ENCODE measurements at regions not wholly inside any gene's neighbourhood (a gene's known extent, or its start where the extent isn't known, plus 50 kb on each side); places are given as distances from the start of the nearest gene placed in this dataset.

DNA sequence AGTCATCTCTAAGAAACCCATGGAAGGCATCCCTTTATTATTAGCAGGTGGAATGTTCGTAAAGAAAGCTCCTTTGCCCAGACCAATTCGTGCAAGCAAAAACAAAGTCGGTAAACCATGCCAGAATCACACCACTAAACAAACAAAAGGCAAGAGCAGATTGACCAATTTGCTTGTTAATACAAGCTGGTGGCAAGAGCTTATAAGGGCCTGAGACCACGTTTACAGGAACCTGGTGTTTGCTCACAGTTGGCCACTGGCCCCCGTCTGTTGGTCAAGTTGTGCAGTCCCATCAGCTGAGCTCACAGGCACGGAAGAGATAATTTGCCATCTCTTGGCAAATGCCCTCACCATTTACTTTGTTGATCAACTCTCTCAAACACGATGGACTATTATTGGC, 342.2 kb upstream of the MKI67 start:
- TF ChIP-seq EP300 (IDR thresholded peaks at IDR 0.05; ENCODE audit: borderline replicate concordance in 1 of 2, low read depth in 1 of 2, low read length in 1 of 2) (no peak), NRF1 (IDR thresholded peaks at IDR 0.05; ENCODE audit: low read depth, low read length) (no peak), RCOR1 (IDR thresholded peaks at IDR 0.05; ENCODE audit: low read length) (no peak), RFX5 (IDR thresholded peaks at IDR 0.05; ENCODE audit: low read length) (no peak), TCF12 (IDR thresholded peaks at IDR 0.05) (no peak), ZBTB33 (IDR thresholded peaks at IDR 0.05; ENCODE audit: borderline replicate concordance, low read depth) (no peak), SIN3A (IDR thresholded peaks at IDR 0.05; ENCODE audit: borderline replicate concordance, low read depth, low read length) (no peak), YY1 (IDR thresholded peaks at IDR 0.05; ENCODE audit: low read depth) (no peak)
- TF ChIP-seq, protein P1, sequence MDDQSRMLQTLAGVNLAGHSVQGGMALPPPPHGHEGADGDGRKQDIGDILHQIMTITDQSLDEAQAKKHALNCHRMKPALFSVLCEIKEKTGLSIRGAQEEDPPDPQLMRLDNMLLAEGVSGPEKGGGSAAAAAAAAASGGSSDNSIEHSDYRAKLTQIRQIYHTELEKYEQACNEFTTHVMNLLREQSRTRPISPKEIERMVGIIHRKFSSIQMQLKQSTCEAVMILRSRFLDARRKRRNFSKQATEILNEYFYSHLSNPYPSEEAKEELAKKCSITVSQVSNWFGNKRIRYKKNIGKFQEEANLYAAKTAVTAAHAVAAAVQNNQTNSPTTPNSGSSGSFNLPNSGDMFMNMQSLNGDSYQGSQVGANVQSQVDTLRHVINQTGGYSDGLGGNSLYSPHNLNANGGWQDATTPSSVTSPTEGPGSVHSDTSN (IDR thresholded peaks at IDR 0.05), result no peak
- TF ChIP-seq, protein P2, sequence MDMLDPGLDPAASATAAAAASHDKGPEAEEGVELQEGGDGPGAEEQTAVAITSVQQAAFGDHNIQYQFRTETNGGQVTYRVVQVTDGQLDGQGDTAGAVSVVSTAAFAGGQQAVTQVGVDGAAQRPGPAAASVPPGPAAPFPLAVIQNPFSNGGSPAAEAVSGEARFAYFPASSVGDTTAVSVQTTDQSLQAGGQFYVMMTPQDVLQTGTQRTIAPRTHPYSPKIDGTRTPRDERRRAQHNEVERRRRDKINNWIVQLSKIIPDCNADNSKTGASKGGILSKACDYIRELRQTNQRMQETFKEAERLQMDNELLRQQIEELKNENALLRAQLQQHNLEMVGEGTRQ (IDR thresholded peaks at IDR 0.05; ENCODE audit: borderline replicate concordance, low read depth, low read length), result no peak
- no peaks in the 10 kb centered on the region for H3F3A ChIP-seq (replicated peaks; ENCODE audit: insufficient read depth)
- H3K9ac ChIP-seq, result no peak overlapping the region
- ChIA-PET POLR2A (no interaction called here), CTCF (interaction anchor here (0.9 kb wide), 1 partner anchor 44 kb away, joined by 3 read pairs; no protein-coding TSS in a partner anchor)
- H2AFZ ChIP-seq (ENCODE audit: low read depth), result no peak overlapping the region
- H3K27me3 ChIP-seq (ENCODE audit: insufficient read depth), result no peaks in the 10 kb centered on the region
- no peak overlapping the region for H3K4me3 ChIP-seq (ENCODE audit: low read depth in 2 of 2, low read length in 1 of 2)
- no peak for DNase-seq
- no peaks in the 10 kb centered on the region for H3K9me3 ChIP-seq
- 20% methylated on average over 7 of the region's 7 CpGs for WGBS (ENCODE audit: low lambda C conversion rate)
- H3K4me1 ChIP-seq (ENCODE audit: control insufficient read depth in 1 of 2, insufficient read depth in 2 of 2, low read depth in 1 of 2, low read length in 1 of 2), result no peaks in the 10 kb centered on the region; a peak in 1 of 4 replicates
- no peaks in the 10 kb centered on the region for H3K36me3 ChIP-seq (replicated peaks in 1 of 2; ENCODE audit: control insufficient read depth in 1 of 2, insufficient read depth in 2 of 2, low read length in 1 of 2)
- H3K9me2 ChIP-seq, result no peaks in the 10 kb centered on the region
- no peaks in the 10 kb centered on the region for H3K79me2 ChIP-seq (ENCODE audit: insufficient read depth)
- no peak overlapping the region for H3K27ac ChIP-seq (ENCODE audit: low read depth in 2 of 2, low read length in 1 of 2)
- no peaks in the 10 kb centered on the region for H4K20me1 ChIP-seq (ENCODE audit: insufficient read depth)
- no peak overlapping the region for H3K4me2 ChIP-seq

DNA sequence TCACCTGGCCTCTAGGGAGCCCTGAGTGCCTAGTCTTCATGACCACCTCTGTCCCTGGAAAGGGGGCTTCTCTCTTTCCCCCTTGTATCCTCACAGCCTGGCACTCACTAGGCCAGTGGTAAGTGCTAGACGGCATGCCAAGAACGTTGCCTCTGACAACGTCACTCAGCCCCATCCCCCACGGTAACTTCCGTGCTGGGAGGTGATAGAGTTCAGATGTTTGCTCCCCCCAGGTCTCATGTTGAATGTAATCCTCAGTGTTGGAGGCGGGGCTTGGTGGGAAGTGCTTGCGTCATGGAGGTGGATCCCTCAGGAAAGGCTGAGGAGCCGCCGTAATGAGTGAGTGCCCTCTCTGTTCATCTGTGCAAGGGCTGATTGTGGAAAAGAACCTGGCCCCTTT, 343.3 kb upstream of the MKI67 start:
- Histone ChIP-seq H3K36me3 (replicated peaks in 1 of 2; ENCODE audit: control insufficient read depth in 1 of 2, insufficient read depth in 2 of 2, low read length in 1 of 2) (no peaks in the 10 kb centered on the region), H3K9me3 (no peaks in the 10 kb centered on the region), H3K4me2 (no peak overlapping the region), H3K9ac (no peak overlapping the region), H2AFZ (ENCODE audit: low read depth) (no peak overlapping the region), H3K27ac (ENCODE audit: low read depth in 2 of 2, low read length in 1 of 2) (no peak overlapping the region), H3K9me2 (no peaks in the 10 kb centered on the region), H3K27me3 (ENCODE audit: insufficient read depth) (no peaks in the 10 kb centered on the region), H3K4me1 (ENCODE audit: control insufficient read depth in 1 of 2, insufficient read depth in 2 of 2, low read depth in 1 of 2, low read length in 1 of 2) (no peaks in the 10 kb centered on the region), H3K79me2 (ENCODE audit: insufficient read depth) (no peaks in the 10 kb centered on the region), H3F3A (replicated peaks; ENCODE audit: insufficient read depth) (no peaks in the 10 kb centered on the region), H4K20me1 (ENCODE audit: insufficient read depth) (no peaks in the 10 kb centered on the region), H3K4me3 (ENCODE audit: low read depth in 2 of 2, low read length in 1 of 2) (no peak overlapping the region)
- CTCF ChIA-PET, result no interaction called here
- WGBS (ENCODE audit: low lambda C conversion rate), result 77% methylated on average over 8 of the region's 9 CpGs
- DNase-seq, result no peak
- POLR2A ChIA-PET, result no interaction called here
- TF ChIP-seq ELF1 (IDR thresholded peaks at IDR 0.05) (no peak), GATA2 (CRISPR knock-in tag; IDR thresholded peaks at IDR 0.05) (no peak), MEF2A (IDR thresholded peaks at IDR 0.05; ENCODE audit: borderline replicate concordance, low read depth) (no peak), RAD21 (IDR thresholded peaks at IDR 0.05; ENCODE audit: low read length) (no peak), MXI1 (IDR thresholded peaks at IDR 0.05; ENCODE audit: low read depth, low read length) (no peak), FOXM1 (IDR thresholded peaks at IDR 0.05; ENCODE audit: low read depth) (no peak), RXRA (IDR thresholded peaks at IDR 0.05; ENCODE audit: borderline replicate concordance, low read depth) (no peak), FOSL2 (IDR thresholded peaks at IDR 0.05; ENCODE audit: borderline replicate concordance, low read depth) (no peak), USF1 (IDR thresholded peaks at IDR 0.05; ENCODE audit: borderline replicate concordance, low read depth) (no peak), NFIC (IDR thresholded peaks at IDR 0.05; ENCODE audit: borderline replicate concordance) (no peak), RCOR1 (IDR thresholded peaks at IDR 0.05; ENCODE audit: low read length) (no peak), YY1 (IDR thresholded peaks at IDR 0.05; ENCODE audit: low read depth) (no peak), SMC3 (IDR thresholded peaks at IDR 0.05; ENCODE audit: low read depth, low read length) (no peak), NRF1 (IDR thresholded peaks at IDR 0.05; ENCODE audit: low read depth, low read length) (no peak), SIN3A (IDR thresholded peaks at IDR 0.05; ENCODE audit: borderline replicate concordance, low read depth, low read length) (no peak), JUND (IDR thresholded peaks at IDR 0.05) (no peak)
- TF ChIP-seq, protein P1 (IDR thresholded peaks at IDR 0.05), result no peak
